Liver (tissue), 8 donors: ENCODE measurements at regions not wholly inside any gene's neighbourhood (a gene's known extent, or its start where the extent isn't known, plus 50 kb on each side); places are given as distances from the start of the nearest gene placed in this dataset.

Source experiments
- DNase-seq: peaks from one replicate; pipeline ENCODE4 v3.0.0-alpha.2; 2017; ENCODE audit warnings: low spot score
- H3K27ac ChIP-seq, 2 donors: one replicate each; pipeline ENCODE4 v1.7.0; 2013; ENCODE audit warnings: inconsistent platforms in 2 of 2, low read length in 2 of 2, control low read depth in 1 of 2, low read depth in 1 of 2, mild to moderate bottlenecking in 1 of 2
- H3K27me3 ChIP-seq, 4 donors: one replicate each; pipeline versions ENCODE4 v1.6.1 to v1.7.0; 2013; ENCODE audit warnings: low read length in 3 of 4, inconsistent platforms in 1 of 4, mild to moderate bottlenecking in 1 of 4, moderate library complexity in 1 of 4; ENCODE audit not compliant: control insufficient read depth in 4 of 4, insufficient read depth in 4 of 4
- H3K36me3 ChIP-seq, 4 donors: one replicate each; pipeline versions ENCODE4 v1.6.1 to v1.7.0; 2013; ENCODE audit warnings: low read length in 3 of 4, mild to moderate bottlenecking in 3 of 4, low read depth in 1 of 4, moderate library complexity in 1 of 4; ENCODE audit not compliant: control insufficient read depth in 4 of 4, insufficient read depth in 3 of 4
- H3K4me1 ChIP-seq, 4 donors: one replicate each; pipeline versions ENCODE4 v1.6.1 to v1.7.0; 2013; ENCODE audit warnings: low read length in 3 of 4, mild to moderate bottlenecking in 3 of 4, moderate library complexity in 1 of 4; ENCODE audit not compliant: control insufficient read depth in 4 of 4, insufficient read depth in 4 of 4
- H3K4me3 ChIP-seq, 3 donors: one replicate each; pipeline versions ENCODE4 v1.6.1 to v1.7.0; 2013; ENCODE audit warnings: low read length in 3 of 3, control low read depth in 1 of 3, low read depth in 1 of 3, mild to moderate bottlenecking in 1 of 3
- H3K9ac ChIP-seq, 2 donors: one replicate each; pipeline ENCODE4 v1.7.0; 2013; ENCODE audit warnings: low read length in 2 of 2, mild to moderate bottlenecking in 2 of 2, moderate library complexity in 2 of 2, control low read depth in 1 of 2, low read depth in 1 of 2
- H3K9me3 ChIP-seq, 4 donors: one replicate each; pipeline versions ENCODE4 v1.6.1 to v1.7.0; 2013; ENCODE audit warnings: low read length in 3 of 4; ENCODE audit not compliant: control insufficient read depth in 4 of 4
- ATF3 ChIP-seq: IDR thresholded peaks from 2 replicates; pipeline ENCODE4 v1.6.1; 2016; ENCODE audit warnings: antibody characterized with exemption
- CTCF ChIP-seq: fragments of 150-350 bp; IDR thresholded peaks from 2 replicates; pipeline ENCODE4 v1.5.1; 2017; ENCODE audit warnings: improper control_type of control experiment, low read depth, low read length; ENCODE audit not compliant: missing input control
- EGR1 ChIP-seq, 2 donors: IDR thresholded peaks; 2 replicates each; pipeline ENCODE4 v1.6.1; 2016 to 2018; ENCODE audit warnings: antibody characterized with exemption in 2 of 2, low read depth in 2 of 2
- FOXA1 ChIP-seq: IDR thresholded peaks from 2 replicates; pipeline ENCODE4 v1.6.1; 2016; ENCODE audit warnings: antibody characterized with exemption
- FOXA2 ChIP-seq: IDR thresholded peaks from 2 replicates; pipeline ENCODE4 v1.6.1; 2016; ENCODE audit warnings: antibody characterized with exemption
- HNF4G ChIP-seq: IDR thresholded peaks from 2 replicates; pipeline ENCODE4 v1.6.1; 2016; ENCODE audit warnings: antibody characterized with exemption
- JUND ChIP-seq, 2 donors: IDR thresholded peaks; 2 replicates each; pipeline ENCODE4 v1.6.1; 2016; ENCODE audit warnings: antibody characterized with exemption in 2 of 2
- MAX ChIP-seq: IDR thresholded peaks from 2 replicates; pipeline ENCODE4 v1.6.1; 2016; ENCODE audit warnings: antibody characterized with exemption
- NR2F2 ChIP-seq: IDR thresholded peaks from 2 replicates; pipeline ENCODE4 v1.6.1; 2016; ENCODE audit warnings: antibody characterized with exemption
- RAD21 ChIP-seq, 2 donors: IDR thresholded peaks; 2 replicates each; pipeline ENCODE4 v1.6.1; 2016; ENCODE audit warnings: antibody characterized with exemption in 2 of 2, mild to moderate bottlenecking in 2 of 2
- REST ChIP-seq: IDR thresholded peaks from 2 replicates; pipeline ENCODE4 v1.6.1; 2016; ENCODE audit warnings: antibody characterized with exemption, mild to moderate bottlenecking
- RXRA ChIP-seq, 2 donors: IDR thresholded peaks; 2 replicates each; pipeline ENCODE4 v1.6.1; 2017 to 2018; ENCODE audit warnings: antibody characterized with exemption in 2 of 2, mild to moderate bottlenecking in 1 of 2
- SP1 ChIP-seq: IDR thresholded peaks from 2 replicates; pipeline ENCODE4 v1.6.1; 2018; ENCODE audit warnings: antibody characterized with exemption, mild to moderate bottlenecking
- YY1 ChIP-seq: IDR thresholded peaks from 2 replicates; pipeline ENCODE4 v1.6.1; 2016; ENCODE audit warnings: antibody characterized with exemption, mild to moderate bottlenecking
- ZBTB33 ChIP-seq: IDR thresholded peaks from 2 replicates; pipeline ENCODE4 v1.6.1; 2016; ENCODE audit warnings: antibody characterized with exemption
- WGBS: extraction: QIAGEN DNeasy Blood & Tissue Kit; methylation state at CpG from one replicate; pipeline ENCODE4 v1.1.7; 2013; 5-methylcytosine and 5-hydroxymethylcytosine counted together
- donor health status: healthy.
- donor health status: healthy.
- donor health status: healthy.
- donor health status: healthy.
- donor health status: healthy.

- Histone ChIP-seq H3K36me3 (no peaks in the 10 kb centered on the region), H3K27me3 (no peaks in the 10 kb centered on the region), H3K4me1 (no peaks in the 10 kb centered on the region), H3K9ac (no peak overlapping the region), H3K4me3 (no peak overlapping the region), H3K27ac (no peak overlapping the region), H3K9me3 (no peaks in the 10 kb centered on the region)
- WGBS, result 70% methylated on average over 7 of the region's 7 CpGs
- DNase-seq, result no peak
- TF ChIP-seq RXRA (IDR thresholded peaks at IDR 0.05), result no peak
- no peak for TF ChIP-seq FOXA2
- no peak for TF ChIP-seq CTCF
- no peak for TF ChIP-seq MAX
- TF ChIP-seq FOXA1, result no peak
- no peak for TF ChIP-seq EGR1 (IDR thresholded peaks at IDR 0.05; ENCODE audit: low read depth in 2 of 2)
- TF ChIP-seq RAD21 (IDR thresholded peaks at IDR 0.05), result no peak
- TF ChIP-seq SP1, result no peak
- TF ChIP-seq REST, result no peak
- TF ChIP-seq YY1, result no peak
- TF ChIP-seq NR2F2, result no peak
- TF ChIP-seq HNF4G, result no peak
- no peak for TF ChIP-seq ATF3
- no peak for TF ChIP-seq JUND (IDR thresholded peaks at IDR 0.05)
These were observed 351.7 kb downstream of the IRX2 start for GRCh38 chr5:2399804-2400203.

GRCh38 chr5:2399096-2399495 lies 352.4 kb downstream of the IRX2 start:
- Histone ChIP-seq H3K27me3 (no peaks in the 10 kb centered on the region), H3K9me3 (no peaks in the 10 kb centered on the region), H3K36me3 (no peaks in the 10 kb centered on the region), H3K4me1 (no peaks in the 10 kb centered on the region), H3K4me3 (no peak overlapping the region), H3K9ac (no peak overlapping the region), H3K27ac (no peak overlapping the region)
- TF ChIP-seq ZBTB33, result no peak
- TF ChIP-seq REST, result no peak
- no peak for DNase-seq
- WGBS, result 66% methylated on average over 4 of the region's 4 CpGs
